ENCODE measurements at regions not wholly inside any gene's neighbourhood (a gene's known extent, or its start where the extent isn't known, plus 50 kb on each side); places are given as distances from the start of the nearest gene placed in this dataset.
"Not testable (repeated sequence)": the region's sequence is repeated elsewhere in the genome, so short reads cannot be mapped to it uniquely, and the experiment has no call there.

DNA sequence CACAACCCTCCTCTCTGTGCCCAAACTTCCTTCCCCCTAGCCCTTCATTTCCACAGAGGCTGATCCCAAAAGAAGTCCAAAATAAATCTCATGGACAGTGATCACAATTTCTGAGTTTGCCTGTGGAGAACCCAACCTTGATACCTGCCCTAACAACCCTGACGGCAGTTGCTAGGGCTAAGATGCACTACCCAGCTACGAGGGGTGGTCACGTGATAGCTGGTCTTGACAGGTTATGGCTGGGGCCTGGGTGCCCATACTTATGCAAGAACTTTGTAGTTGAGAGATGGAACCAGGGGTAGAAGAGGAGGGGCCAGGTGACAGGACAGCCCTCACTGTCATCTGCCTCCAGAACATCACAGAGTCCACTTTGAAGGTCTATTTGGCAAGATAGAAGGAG is 147.9 kb downstream of the AKAIN1 start:
- no peak overlapping the region for H3K4me3 Mint-ChIP-seq
- DNase-seq (no peak), ATAC-seq (no peak)
- H3K9me3 Mint-ChIP-seq: no peaks in the 10 kb centered on the region
- no peaks in the 10 kb centered on the region for H3K4me1 Mint-ChIP-seq
- H3K27ac Mint-ChIP-seq: no peak overlapping the region
- H3K27me3 Mint-ChIP-seq: no peaks in the 10 kb centered on the region

DNA sequence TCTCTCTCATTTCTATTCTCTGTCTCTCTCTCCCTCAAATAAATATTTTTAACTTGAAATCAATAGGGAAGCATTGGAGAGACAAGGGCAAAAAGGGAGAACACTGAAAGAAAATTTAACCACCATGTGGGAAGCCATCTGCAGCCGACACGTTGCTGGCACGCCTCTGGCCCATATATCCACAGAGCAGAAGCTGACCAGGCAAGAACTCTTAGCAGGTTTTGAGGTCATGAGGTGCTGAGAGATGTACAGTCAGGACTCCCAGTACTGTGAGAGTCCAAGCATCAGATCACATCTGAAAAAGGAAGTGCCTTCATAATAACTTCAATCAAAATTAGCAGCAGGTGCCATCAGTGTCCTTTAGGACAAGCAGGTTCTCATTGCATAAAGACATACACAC is 156.6 kb downstream of the AKAIN1 start:
- ATAC-seq (no peak), DNase-seq (no peak)
- Mint-ChIP-seq H3K4me3 (no peak overlapping the region), H3K9me3 (no peaks in the 10 kb centered on the region), H3K4me1 (no peaks in the 10 kb centered on the region), H3K27me3 (peaks cover 16% of the 10 kb centered on the region), H3K27ac (no peak overlapping the region)

DNA sequence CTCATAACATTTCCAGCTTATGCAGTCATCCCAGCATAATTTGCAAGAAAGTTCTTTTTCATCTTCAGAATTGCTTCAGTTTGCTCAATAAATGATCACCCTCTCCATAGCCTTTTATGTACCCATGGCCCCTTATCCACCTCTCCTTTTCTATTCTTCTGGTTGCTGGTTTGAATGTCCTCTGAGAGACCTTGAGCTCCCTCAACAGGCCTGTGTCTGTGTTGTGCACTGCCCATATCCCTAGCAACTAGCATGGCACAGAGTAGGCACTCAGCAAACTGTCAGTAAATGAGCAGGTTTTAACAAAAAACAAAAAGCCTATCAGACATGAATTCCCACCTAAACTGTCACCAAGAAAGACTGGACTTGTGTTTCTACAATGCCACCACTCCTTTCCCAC is 160.5 kb downstream of the AKAIN1 start:
- Mint-ChIP-seq H3K27me3 (peaks cover 16% of the 10 kb centered on the region), H3K27ac (no peak overlapping the region), H3K4me3 (no peak overlapping the region), H3K4me1 (no peaks in the 10 kb centered on the region), H3K9me3 (peaks cover 11 to 16% of the 10 kb centered on the region in 2 donors)
- no peak for DNase-seq
- ATAC-seq: no peak

DNA sequence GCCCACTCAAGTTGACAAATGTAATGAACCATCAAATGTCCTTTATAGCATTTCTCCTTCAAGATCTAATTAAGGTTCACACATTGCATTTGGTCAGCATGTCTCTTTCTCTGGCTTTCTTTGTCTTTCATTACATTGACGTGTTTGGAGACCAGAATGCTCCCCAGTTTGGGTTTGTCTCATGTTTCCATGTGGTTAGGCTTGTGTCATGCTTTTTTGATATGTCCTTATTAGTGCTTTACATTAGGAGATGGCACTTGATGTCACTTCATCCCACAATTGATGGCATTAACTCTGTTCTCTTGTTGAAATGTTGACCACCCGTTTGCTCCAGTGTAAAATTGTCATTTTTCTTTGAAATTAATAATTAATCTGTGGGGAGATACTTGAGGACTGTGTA is 165.8 kb downstream of the AKAIN1 start:
- Mint-ChIP-seq H3K4me3 (no peak overlapping the region), H3K9me3 (peaks cover 11 to 16% of the 10 kb centered on the region in 2 donors), H3K27me3 (peaks cover 2% of the 10 kb centered on the region), H3K27ac (no peak overlapping the region), H3K4me1 (no peaks in the 10 kb centered on the region)
- ATAC-seq (no peak), DNase-seq (no peak)

DNA sequence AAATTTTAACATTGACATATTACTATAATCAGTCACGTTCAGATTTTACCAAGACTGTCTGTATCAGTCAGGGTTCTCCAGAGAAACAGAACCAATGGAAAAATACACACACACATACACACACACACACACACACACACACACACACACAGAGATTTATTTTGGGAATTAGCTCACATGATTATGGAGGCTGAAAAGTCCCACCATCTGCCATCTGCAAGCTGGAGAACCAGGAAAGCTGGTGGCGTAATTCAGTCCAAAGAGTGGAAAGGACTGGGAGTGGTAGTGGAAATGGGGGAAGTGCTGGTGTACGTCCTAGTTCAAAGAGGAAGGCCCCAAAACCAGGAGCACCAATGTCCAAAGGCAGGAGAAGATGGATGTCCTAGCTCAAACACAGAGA is 166.4 kb downstream of the AKAIN1 start:
- peaks cover 11 to 16% of the 10 kb centered on the region in 2 donors for H3K9me3 Mint-ChIP-seq
- ATAC-seq (no peak), DNase-seq (no peak)
- no peak overlapping the region for H3K27ac Mint-ChIP-seq
- H3K27me3 Mint-ChIP-seq: no peaks in the 10 kb centered on the region
- H3K4me1 Mint-ChIP-seq: no peaks in the 10 kb centered on the region
- H3K4me3 Mint-ChIP-seq: no peak overlapping the region

DNA sequence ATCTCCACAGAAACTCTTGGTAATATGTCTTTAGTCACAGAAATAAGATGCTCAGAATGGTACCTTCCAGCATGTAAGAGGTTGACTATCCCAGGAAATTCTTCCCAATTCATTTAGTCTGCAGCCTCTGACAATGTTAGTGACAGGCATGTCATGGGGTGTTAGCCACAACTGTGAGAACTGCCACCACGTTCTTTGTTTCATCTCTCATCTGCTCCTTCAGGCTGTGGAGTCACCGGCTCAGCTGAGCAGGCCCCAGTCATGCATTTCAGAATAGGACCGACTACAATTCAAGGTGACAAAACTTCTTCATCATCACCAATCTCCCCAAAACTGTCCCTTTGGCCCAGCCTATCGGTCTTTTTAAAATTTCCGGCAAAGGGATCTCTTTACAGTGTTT is 167.5 kb downstream of the AKAIN1 start:
- H3K4me1 Mint-ChIP-seq: no peaks in the 10 kb centered on the region

DNA sequence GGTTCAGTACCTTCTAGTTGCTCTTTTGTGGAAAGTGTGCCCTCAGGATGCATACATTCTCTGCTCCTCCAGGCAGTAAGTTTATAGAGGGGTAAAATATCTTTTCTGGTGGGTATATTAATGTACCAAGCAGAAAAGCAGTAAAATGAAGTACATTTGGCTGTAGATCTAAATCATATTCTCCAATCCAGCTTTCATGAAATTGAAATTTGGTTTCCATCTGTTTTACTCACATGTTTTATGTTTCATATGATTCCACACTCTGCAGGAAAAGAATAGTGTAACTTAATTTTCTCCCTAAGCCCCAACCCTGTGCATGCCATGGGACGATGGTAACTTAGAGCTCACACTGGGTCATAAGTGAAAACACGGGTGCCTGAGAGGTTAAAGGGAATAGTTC is 172.3 kb downstream of the AKAIN1 start:
- ATAC-seq: no peak
- H3K27me3 Mint-ChIP-seq: peaks cover 6% of the 10 kb centered on the region
- H3K27ac Mint-ChIP-seq: no peak overlapping the region
- H3K4me3 Mint-ChIP-seq: no peak overlapping the region
- H3K9me3 Mint-ChIP-seq: no peaks in the 10 kb centered on the region
- H3K4me1 Mint-ChIP-seq: no peaks in the 10 kb centered on the region
- DNase-seq: no peak

More for the DNA sequence above, 167.5 kb downstream of the AKAIN1 start:
- no peaks in the 10 kb centered on the region for H3K27me3 Mint-ChIP-seq
- H3K9me3 Mint-ChIP-seq: peaks cover 6 to 9% of the 10 kb centered on the region in 2 donors
- no peak for ATAC-seq
- H3K4me3 Mint-ChIP-seq: no peak overlapping the region
- no peak overlapping the region for H3K27ac Mint-ChIP-seq
- DNase-seq: no peak

DNA sequence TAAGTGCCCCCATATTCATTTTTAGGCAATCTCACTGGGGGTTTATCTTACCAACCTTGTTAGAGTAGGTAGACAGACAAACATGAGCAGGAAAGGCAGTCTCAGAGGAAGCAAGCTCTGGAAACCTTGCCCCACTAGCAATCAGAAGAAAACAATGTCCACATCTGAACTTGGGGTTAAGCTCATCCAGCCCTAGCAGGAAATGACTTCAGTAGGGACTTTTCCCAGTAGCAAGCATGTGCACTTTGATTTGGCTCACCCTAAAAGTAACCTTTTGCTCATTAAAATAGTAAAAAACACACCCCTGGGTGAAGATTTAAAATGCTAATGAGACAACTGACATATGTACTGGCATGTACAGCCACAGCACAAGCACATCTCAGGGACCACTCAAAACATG is 175.5 kb downstream of the AKAIN1 start:
- H3K9me3 Mint-ChIP-seq: no peaks in the 10 kb centered on the region
- no peaks in the 10 kb centered on the region for H3K4me1 Mint-ChIP-seq
- H3K27me3 Mint-ChIP-seq: peaks cover 6% of the 10 kb centered on the region
- no peak for DNase-seq
- no peak overlapping the region for H3K27ac Mint-ChIP-seq
- no peak overlapping the region for H3K4me3 Mint-ChIP-seq
- ATAC-seq: no peak

DNA sequence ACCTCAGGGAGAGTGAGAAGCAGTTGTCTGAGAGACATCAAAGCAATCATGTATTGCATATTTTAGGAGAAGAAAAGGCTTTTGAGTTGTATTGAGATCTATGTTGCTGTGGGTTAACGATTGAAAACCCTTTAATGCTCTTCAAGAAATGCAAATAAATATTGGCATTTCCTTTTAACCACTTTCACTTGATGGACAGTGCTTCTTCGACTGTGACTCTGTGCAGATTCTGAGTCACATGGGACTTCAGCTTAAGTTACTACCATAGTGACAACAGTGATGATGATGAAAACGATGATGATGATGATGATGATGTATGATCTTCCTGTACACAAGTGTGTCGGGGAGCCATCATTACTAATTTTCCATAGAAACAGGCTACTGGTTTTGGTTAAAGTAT is 181.8 kb downstream of the AKAIN1 start:
- Mint-ChIP-seq H3K27me3 (peaks cover 6% of the 10 kb centered on the region), H3K9me3 (peaks cover 0 to 5% of the 10 kb centered on the region in 2 donors), H3K4me3 (no peak overlapping the region), H3K4me1 (no peaks in the 10 kb centered on the region), H3K27ac (no peak overlapping the region)
- ATAC-seq (no peak), DNase-seq (no peak)

DNA sequence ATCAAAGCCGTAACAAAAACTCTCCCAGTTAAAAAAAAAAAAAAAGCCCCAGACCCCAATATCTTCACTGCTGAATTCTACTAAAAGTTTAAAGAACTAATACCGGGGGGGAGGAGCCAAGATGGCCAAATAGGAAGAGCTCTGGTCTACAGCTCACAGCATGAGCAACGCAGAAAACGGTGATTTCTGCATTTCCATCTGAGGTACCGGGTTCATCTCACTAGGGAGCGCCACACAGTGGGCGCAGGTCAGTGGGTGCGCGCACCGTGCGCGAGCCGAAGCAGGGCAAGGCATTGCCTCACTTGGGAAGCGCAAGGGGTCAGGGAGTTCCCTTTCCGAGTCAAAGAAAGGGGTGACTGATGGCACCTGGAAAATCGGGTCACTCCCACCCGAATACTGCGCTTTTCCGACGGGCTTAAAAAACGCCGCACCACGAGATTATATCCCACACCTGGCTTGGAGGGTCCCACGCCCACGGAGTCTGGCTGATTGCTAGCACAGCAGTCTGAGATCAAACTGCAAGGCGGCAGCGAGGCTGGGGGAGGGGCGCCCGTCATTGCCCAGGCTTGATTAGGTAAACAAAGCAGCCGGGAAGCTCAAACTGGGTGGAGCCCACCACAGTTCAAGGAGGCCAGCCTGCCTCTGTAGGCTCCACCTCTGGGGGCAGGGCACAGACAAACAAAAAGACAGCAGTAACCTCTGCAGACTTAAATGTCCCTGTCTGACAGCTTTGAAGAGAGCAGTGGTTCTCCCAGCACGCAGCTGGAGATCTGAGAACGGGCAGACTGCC is 192.8 kb downstream of the AKAIN1 start:
- not testable (repeated sequence) for DNase-seq, H3K9me3 Mint-ChIP-seq, H3K4me1 Mint-ChIP-seq, ATAC-seq
- Mint-ChIP-seq H3K27ac (peak overlapping the region in 1 of 2 donors; percentile 47), H3K4me3 (peak overlapping the region in 1 of 2 donors; percentile 16), H3K27me3 (peaks cover 44% of the 10 kb centered on the region)

DNA sequence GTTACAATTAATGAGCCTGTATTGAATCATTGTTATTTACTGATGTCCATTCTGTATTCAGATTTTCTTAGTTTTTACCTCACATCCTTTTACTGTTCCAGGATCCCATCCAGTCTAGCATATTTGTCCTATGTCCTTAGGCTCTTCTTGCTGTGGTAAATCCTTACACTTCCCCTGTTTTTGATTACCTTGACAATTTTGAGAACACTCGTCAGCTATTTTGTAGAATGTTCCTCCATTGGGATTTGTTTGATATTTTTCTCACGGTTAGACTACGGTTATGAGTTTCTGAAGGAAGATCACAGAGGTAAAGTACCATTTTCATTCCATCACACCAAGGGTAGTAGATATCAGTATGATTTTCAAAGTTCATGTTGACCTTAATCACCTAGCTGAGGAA is 202.3 kb downstream of the AKAIN1 start:
- Mint-ChIP-seq H3K27ac (no peak overlapping the region), H3K4me1 (no peaks in the 10 kb centered on the region), H3K27me3 (peaks cover 3% of the 10 kb centered on the region), H3K4me3 (no peak overlapping the region), H3K9me3 (peaks cover 14 to 33% of the 10 kb centered on the region in 2 donors)
- ATAC-seq (no peak), DNase-seq (no peak)

DNA sequence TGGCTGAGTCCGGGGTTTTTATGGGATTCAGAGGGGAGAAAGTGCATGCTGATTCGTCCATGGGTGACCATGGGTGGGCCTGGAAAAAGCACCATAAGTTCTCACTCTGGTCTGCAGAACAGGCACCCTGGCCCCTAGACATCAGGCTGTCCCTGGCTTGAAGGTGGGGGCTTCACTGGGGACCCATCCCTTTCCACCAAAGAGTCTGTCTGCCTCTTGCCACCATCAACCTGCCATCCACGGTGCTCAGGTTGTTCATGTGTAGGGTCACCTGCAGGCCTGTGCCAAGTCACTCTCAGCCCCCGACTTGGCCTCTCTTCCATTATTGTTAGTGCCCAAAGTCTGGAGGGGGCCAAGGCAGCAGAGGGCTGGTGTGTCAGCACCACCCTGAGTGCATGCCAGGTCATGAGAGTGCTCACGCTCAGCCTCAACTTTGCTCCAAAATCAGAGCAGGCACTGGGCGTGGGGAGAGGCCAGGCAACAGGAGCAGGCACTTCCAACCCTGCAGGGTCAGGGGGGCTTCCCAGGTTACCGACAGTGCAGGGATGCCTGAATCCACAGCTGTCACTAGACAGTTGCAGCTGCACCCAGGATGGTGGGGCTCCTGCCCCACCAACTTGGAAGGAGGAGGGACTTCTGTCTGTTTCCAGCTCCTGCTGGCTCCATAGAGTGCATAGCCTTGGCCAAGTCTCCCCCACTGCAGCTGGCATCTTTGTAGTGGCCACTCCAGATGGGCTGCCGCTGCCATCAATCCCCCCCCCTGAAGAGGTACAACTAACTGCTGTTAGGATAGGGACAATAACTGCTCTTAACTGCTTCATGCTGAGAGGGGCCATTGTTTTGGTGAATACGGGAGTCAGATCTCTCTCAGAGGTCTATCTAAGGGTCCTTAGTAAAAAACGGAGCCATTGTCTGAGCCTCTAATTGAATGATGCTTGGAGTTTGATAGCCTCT is 209.3 kb downstream of the AKAIN1 start:
- peaks cover 9 to 36% of the 10 kb centered on the region in 2 donors for H3K9me3 Mint-ChIP-seq
- no peaks in the 10 kb centered on the region for H3K4me1 Mint-ChIP-seq
- no peak overlapping the region for H3K27ac Mint-ChIP-seq
- ATAC-seq (no peak), DNase-seq (no peak)
- H3K4me3 Mint-ChIP-seq: no peak overlapping the region
- H3K27me3 Mint-ChIP-seq: no peaks in the 10 kb centered on the region

DNA sequence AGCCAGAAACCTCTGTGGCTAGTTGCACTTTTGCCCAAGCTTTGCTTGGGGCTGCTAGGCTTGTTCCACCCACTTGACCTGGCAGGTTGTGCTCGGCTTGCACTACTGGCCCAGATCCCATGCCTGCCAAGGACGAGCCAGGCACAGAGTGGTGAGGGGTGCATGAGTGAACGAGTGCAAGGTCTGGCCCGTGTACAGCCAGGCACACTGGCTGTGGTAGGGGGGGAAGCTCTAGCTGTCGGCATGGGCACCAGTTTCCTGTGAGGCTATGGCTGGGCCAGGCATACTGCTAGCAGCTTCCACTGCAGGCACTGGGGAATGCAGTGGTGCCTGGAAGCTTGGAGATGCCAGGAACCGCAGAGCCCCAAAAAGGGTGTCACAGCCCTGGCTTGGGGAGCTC is 210.4 kb downstream of the AKAIN1 start:
- Mint-ChIP-seq H3K27ac (no peak overlapping the region), H3K27me3 (no peaks in the 10 kb centered on the region), H3K9me3 (peaks cover 5 to 35% of the 10 kb centered on the region in 2 donors), H3K4me3 (no peak overlapping the region), H3K4me1 (no peaks in the 10 kb centered on the region)
- no peak for DNase-seq
- no peak for ATAC-seq

DNA sequence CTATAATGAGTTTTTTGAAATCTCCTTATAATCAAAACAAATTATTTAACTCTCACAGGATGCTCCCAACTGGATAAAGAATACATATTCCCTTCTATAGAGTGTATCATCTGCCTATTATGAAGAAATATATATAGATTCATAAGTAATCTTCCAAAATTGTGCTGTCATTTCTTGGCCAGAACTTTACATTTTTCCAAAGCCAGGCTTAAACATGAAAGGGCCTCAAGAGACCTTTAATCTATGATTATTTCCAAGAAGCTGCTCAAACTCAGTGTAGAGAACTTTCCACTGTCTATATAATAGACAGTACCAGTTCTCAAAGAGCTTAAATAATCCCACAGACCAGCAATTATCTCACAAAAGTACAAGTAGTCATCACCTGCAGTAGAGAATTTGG is 211.0 kb downstream of the AKAIN1 start:
- H3K27ac Mint-ChIP-seq: no peak overlapping the region
- H3K4me3 Mint-ChIP-seq: no peak overlapping the region
- no peak for DNase-seq
- peaks cover 8 to 35% of the 10 kb centered on the region in 2 donors for H3K9me3 Mint-ChIP-seq
- ATAC-seq: no peak
- H3K27me3 Mint-ChIP-seq: no peaks in the 10 kb centered on the region
- no peaks in the 10 kb centered on the region for H3K4me1 Mint-ChIP-seq

DNA sequence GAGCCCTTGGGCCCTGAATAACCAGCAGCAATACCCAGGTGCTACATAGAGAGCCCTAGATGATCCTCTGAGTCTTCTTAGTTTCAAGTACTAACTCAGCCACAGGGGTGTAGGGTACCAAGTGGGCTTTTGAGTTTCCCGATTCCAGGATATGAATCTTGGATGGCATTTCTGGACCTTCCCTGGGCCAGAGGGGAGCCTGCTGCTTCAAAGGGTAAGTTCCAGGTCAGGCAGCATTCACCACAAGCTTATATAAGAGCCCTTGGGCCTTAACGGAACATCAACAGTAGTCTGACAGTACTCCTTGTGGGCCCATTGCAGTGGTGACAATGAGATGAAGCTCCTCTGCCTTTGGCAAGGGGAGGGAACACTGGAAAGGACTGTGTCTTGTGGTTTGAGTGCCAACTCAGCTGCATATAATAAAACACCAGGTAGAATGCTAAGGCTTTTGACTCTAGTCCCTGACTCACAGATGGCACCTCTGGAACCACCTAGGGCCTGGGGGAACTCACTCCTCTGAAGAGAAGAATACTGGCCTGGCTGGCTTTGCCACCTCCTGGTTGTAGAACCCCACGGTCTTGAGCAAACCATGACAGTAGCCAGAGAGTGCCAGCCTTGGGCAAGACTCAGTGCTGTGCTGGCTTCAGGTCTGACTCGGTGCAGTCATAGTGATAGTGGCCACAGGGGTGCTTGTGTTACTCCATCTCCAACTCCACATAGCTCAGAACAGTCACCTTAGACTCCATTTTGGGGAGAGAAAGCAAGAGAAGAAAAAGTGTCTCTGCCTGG is 235.7 kb downstream of the AKAIN1 start:
- no peaks in the 10 kb centered on the region for H3K4me1 Mint-ChIP-seq
- peaks cover 3 to 13% of the 10 kb centered on the region in 2 donors for H3K9me3 Mint-ChIP-seq
- DNase-seq (no peak), ATAC-seq (no peak)
- no peak overlapping the region for H3K27ac Mint-ChIP-seq
- no peak overlapping the region for H3K4me3 Mint-ChIP-seq
- no peaks in the 10 kb centered on the region for H3K27me3 Mint-ChIP-seq
